HCT116 (cell line): ENCODE measurements at regions not wholly inside any gene's neighbourhood (a gene's known extent, or its start where the extent isn't known, plus 50 kb on each side); places are given as distances from the start of the nearest gene placed in this dataset.

Experiments used
- ATF3 ChIP-seq: IDR thresholded peaks from 2 replicates; pipeline ENCODE4 v1.6.1; 2012
- CBX3 ChIP-seq: IDR thresholded peaks from 2 replicates; pipeline ENCODE4 v1.6.1; 2012; ENCODE audit warnings: low read depth
- CTCF ChIP-seq, 3 experiments: fragments of 200-600 bp in 1 of 3; sonication (generic) in 1 of 3; IDR thresholded peaks in 2 of 3; conservative IDR thresholded peaks in 1 of 3; 2 replicates each; pipeline ENCODE4 v1.5.1; 2012 to 2017; ENCODE audit warnings: low read depth in 2 of 3, low read length in 2 of 3, antibody characterized with exemption in 1 of 3, borderline replicate concordance in 1 of 3, control low read depth in 1 of 3, mild to moderate bottlenecking in 1 of 3, mixed read lengths in 1 of 3, mixed run types in 1 of 3, moderate library complexity in 1 of 3; ENCODE audit not compliant: insufficient read depth in 1 of 3
- EZH2phosphoT487 ChIP-seq: fragments of 200-600 bp; IDR thresholded peaks from 2 replicates; pipeline ENCODE4 v1.6.1; 2018; ENCODE audit warnings: antibody characterized with exemption, borderline replicate concordance
- JUND ChIP-seq: IDR thresholded peaks from 2 replicates; pipeline ENCODE4 v1.6.1; 2012
- POLR2A ChIP-seq: IDR thresholded peaks from 2 replicates; pipeline ENCODE4 v1.7.0; 2011; ENCODE audit warnings: borderline replicate concordance; ENCODE audit not compliant: insufficient read depth, insufficient read length; ENCODE audit errors: extremely low read depth
- POLR2AphosphoS5 ChIP-seq: IDR thresholded peaks from 2 replicates; pipeline ENCODE4 v1.6.1; 2011; ENCODE audit warnings: mild to moderate bottlenecking, low read depth, low read length, moderate library complexity
- RAD21 ChIP-seq: IDR thresholded peaks from 2 replicates; pipeline ENCODE4 v1.6.1; 2012; ENCODE audit warnings: low read depth, mild to moderate bottlenecking
- REST ChIP-seq: IDR thresholded peaks from 2 replicates; pipeline ENCODE4 v1.6.1; 2012; ENCODE audit warnings: low read depth
- SIN3A ChIP-seq: IDR thresholded peaks from 2 replicates; pipeline ENCODE4 v1.6.1; 2012; ENCODE audit warnings: low read depth
- SP1 ChIP-seq: IDR thresholded peaks from 2 replicates; pipeline ENCODE4 v1.6.1; 2012; ENCODE audit warnings: low read depth

- TF ChIP-seq SP1 (no peak), EZH2phosphoT487 (no peak), CBX3 (no peak), CTCF (IDR thresholded peaks at IDR 0.05 in 2 of 3, conservative IDR thresholded peaks at IDR 0.05 in 1 of 3; ENCODE audit: borderline replicate concordance in 1 of 3, insufficient read depth in 1 of 3, low read depth in 2 of 3, low read length in 2 of 3) (no peak), JUND (no peak), POLR2A (no peak), SIN3A (no peak), POLR2AphosphoS5 (no peak), ATF3 (no peak), REST (no peak), RAD21 (no peak)
These were observed 1139.1 kb upstream of the CDH8 start for GRCh38 chr16:63175313-63175712.
